22Rv1 (cell line): ENCODE measurements at regions not wholly inside any gene's neighbourhood (a gene's known extent, or its start where the extent isn't known, plus 50 kb on each side); places are given as distances from the start of the nearest gene placed in this dataset.

Source experiments
- H3K27ac ChIP-seq: fragments of 450-650 bp; 2 replicates; pipeline ENCODE4 v1.5.1; 2017
- ZFX ChIP-seq: fragments of 450-650 bp; IDR thresholded peaks from 2 replicates; pipeline ENCODE4 v1.6.1; 2017; ENCODE audit warnings: antibody characterized with exemption, borderline replicate concordance
- TF ChIP-seq, protein P1 (sequence below): fragments of 450-650 bp; IDR thresholded peaks from 2 replicates; pipeline ENCODE4 v1.5.1; 2017; ENCODE audit warnings: mild to moderate bottlenecking

DNA sequence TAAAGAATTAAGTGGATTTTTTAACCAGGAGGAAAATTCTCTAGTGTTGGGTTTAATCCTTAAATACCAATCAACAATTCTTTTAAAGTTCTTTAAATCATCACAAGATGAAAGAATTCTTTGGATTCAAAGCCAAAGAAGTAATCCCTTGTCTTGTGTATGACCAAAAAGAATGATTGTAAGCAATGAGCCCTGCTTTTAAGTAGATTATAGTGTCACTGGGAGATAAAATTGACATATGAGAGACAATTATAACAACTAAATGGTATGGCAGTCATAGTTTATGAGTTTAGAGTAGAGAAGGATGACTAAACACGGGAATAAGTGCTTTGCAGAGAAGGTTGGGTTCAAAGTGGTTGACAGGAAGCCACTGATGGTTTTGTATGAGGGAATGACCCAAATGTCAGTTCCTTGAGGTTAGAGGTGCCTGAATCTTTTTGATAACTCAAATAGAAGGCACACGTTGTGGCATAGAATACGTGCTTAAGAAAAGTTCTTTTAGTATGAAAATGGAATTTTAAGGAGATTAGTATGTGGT is 199.6 kb upstream of the TCF4 start:
- TF ChIP-seq, protein P1, sequence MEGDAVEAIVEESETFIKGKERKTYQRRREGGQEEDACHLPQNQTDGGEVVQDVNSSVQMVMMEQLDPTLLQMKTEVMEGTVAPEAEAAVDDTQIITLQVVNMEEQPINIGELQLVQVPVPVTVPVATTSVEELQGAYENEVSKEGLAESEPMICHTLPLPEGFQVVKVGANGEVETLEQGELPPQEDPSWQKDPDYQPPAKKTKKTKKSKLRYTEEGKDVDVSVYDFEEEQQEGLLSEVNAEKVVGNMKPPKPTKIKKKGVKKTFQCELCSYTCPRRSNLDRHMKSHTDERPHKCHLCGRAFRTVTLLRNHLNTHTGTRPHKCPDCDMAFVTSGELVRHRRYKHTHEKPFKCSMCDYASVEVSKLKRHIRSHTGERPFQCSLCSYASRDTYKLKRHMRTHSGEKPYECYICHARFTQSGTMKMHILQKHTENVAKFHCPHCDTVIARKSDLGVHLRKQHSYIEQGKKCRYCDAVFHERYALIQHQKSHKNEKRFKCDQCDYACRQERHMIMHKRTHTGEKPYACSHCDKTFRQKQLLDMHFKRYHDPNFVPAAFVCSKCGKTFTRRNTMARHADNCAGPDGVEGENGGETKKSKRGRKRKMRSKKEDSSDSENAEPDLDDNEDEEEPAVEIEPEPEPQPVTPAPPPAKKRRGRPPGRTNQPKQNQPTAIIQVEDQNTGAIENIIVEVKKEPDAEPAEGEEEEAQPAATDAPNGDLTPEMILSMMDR, result no peak
- TF ChIP-seq ZFX, result no peak
- H3K27ac ChIP-seq, result no peak overlapping the region

DNA sequence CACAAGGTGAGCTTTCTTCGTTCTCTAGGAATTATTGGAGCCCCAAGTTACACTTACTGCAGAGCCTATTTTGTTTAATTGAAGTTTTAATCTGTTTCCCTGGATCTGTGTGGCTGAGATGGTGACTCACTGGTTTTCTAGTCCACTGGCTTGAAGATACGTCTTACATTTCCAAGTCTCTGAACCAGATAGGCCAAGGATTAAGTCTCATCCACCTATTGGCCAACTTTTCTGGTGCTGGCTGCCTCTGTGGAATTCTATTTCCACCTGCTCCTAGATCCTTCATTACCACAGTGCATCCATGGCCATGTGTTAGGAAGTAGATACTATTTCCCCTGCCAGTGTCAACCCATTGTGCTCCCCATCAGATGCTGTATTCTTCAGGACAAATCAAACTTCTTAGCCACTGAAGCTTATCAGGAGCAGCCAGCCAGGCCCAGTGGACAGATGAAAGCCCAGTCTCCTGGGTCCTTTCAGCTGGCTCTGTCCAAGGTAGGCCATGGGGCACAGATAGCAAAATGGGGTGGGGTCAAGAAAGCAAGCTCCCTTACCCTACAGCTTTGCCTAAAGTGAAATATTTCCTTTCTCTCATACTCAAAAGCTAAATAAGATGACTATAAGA is 198.8 kb upstream of the TCF4 start:
- TF ChIP-seq ZFX, result no peak
- TF ChIP-seq, protein P1, result no peak
- H3K27ac ChIP-seq, result no peak overlapping the region

DNA sequence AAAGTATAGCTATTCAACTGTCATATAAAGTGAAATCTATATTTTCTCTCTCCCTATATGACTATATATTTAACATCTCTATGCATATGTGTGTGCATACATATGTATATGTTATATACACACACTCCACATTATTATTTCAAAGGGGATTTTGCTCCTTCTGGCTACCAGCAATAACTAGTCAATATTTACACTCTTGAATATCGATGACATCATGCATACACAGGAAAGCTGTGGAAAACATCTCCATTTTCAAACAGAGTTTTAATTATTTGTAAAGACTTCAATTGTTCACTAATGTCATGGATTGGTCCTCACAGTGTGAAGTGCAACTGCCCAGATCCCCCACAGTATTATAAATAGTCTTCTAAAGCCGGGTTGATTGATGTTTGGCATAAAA is 195.9 kb upstream of the TCF4 start:
- no peak for TF ChIP-seq ZFX
- TF ChIP-seq, protein P1, result no peak
- no peak overlapping the region for H3K27ac ChIP-seq

DNA sequence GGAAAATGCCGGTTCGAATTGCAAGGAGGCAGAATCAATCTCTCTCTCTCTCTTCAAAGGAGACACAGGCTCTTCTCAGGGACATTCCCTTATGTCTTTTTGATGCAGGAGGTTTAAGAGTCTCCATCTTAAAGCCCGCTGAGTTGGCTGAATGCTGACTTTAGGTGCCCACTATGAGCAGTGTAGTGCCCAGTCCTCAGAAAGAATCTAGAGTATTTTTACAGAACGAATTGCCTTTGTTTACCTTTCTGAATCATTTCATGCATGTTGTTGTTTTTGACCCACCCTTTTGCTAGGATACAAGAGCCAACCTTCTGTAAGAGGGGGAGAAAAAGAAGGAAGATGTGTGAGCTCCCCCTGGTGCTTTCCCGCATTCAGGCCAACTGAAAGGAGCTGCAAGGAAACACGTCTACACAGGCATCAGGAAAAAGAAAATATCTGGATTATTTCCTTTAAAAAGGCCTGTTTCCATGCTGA is 193.5 kb upstream of the TCF4 start:
- no peak for TF ChIP-seq ZFX
- TF ChIP-seq, protein P1, result peak; percentile 64
- no peak overlapping the region for H3K27ac ChIP-seq

DNA sequence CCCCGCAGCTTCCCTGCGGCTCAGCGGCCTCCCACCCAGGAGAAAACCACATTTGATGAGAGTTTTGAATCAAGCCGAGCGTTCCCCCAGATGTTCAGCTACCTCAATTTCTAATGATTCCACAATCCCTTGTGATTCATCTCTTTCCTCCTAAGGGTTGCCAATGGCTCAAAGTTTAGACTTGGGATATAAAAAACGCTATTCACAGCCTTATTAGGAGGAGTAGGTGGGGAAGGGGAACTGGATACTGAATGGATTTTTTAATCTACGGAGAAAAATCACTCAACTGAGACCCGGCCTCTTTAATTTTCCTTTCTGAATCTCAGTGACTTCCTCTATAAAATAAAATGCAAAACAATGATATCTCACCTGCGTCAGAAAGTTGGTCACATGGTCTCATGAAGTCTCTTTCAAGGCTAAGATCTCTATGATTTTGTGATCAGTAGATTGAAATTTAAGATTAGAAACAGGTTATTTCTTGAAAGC is 192.6 kb upstream of the TCF4 start:
- H3K27ac ChIP-seq, result no peak overlapping the region
- TF ChIP-seq ZFX, result no peak
- TF ChIP-seq, protein P1, result peak; percentile 19

DNA sequence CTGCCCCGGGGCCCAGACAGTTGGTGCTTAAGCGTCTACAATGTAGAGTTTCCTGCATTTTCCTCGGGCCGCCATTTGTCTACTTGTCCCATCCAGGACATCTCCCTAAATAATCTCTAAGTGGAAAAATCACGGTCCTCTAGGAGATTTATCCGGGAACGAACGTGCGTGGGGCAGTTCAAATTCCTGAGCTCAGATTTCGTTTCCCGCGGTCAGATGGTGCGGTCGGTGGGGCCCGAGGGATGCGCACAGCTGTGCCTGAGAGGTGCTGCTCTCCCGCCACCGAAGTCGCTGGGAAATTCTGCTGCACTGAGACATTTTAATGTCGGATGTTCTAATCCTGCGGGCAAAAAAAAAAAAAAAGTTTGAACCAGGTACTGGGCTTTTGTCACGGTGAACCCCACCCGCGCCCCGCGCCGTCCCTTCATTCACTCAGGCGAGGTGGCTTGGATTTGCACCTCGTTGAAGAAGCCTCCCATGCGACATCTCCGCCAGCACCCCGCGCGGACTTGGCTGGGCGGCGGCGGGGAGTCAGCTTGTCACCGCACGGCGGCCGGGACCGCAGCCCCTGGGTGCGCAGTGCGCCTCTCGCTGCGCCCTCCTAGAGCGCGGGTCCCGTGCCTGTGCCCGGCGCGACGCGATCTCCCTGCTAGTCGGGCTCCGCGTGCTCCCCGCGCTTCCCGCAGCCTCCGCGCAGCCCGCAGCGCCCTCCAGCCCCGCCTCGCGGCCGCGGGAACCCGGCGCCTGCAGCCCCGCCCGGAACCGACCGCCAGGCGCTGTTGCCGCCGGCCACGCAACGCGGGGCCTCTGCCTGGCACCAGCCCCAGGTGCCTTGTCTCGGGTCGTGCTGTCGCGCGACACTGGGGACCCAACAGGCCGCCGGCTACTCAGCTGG is 191.9 kb upstream of the TCF4 start:
- no peak for TF ChIP-seq ZFX
- TF ChIP-seq, protein P1, result peak; percentile 60

More for the DNA sequence above, 191.9 kb upstream of the TCF4 start:
- H3K27ac ChIP-seq, result no peak overlapping the region
